ENCODE measurements at regions not wholly inside any gene's neighbourhood (a gene's known extent, or its start where the extent isn't known, plus 50 kb on each side); places are given as distances from the start of the nearest gene placed in this dataset.
"Not testable (repeated sequence)": the region's sequence is repeated elsewhere in the genome, so short reads cannot be mapped to it uniquely, and the experiment has no call there.

DNA sequence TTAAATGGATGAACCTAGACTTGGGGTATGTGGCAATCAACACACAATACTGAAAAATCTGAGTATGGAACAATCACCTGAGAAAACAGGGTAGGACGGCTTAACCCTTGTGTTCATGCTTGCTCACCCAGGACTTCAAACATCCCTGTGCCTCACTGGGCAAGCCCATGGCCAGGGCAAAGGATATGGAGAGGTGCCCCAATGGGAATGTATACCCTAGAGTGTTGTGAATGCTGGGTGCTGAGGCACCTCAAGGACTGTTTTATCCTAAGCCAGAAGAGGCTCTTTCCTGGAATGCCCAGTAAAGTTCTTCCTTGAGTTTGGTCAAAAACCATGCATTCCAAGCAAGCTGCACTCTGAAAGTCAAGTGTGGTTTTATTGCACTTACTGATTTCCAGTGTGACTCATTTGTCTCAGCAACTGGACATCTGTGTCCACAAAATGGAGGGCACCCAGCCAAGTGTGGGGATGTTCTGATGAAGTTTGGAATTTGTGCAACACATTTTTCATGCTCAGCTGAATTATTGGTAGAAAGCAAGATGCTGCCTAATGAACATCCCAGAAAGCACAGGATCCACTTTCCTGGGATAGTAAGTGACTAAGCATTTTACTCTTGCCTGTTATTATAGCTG, 531.3 kb downstream of the RFC3 start:
- no peak for DNase-seq (ENCODE audit: low read depth in 2 of 3, low spot score in 2 of 3)

DNA sequence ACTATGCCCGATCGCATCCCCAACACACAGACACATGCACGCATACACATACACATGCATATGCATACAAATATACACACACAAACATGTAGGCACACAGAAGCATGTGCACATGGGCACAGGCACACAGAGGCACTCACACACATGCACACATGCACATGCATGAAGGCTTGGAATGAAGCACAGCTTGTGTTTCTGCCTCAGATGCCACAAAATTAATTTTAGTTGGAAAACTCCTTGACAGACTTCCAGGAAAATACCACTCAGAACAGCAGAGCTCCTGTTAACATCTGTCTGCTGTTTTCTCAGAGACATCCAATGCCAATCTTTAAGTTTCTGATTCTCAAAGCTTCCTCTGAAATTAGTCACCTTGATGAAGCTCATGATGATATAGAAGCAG, 532.7 kb downstream of the RFC3 start:
- DNase-seq (ENCODE audit: low read depth in 2 of 3, low spot score in 2 of 3) = no peak

DNA sequence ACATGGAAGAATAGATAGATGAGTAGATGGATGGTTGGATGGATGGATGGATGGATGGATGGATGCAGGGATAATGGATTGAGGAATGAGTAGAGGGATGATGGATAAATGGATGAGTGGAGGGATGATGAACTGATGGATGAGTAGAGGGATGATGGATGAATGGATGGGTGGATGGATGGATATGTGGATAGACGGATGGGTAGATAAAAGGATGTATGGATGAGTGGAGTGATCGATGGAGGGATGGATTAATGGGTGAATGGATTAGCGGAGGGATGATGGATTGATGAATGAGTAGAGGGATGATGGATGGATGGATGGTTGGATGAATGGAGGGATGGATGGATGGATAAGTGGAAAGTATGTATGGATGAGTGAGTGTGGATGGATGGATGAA, 533.2 kb downstream of the RFC3 start:
- no peak for DNase-seq (ENCODE audit: low read depth in 2 of 3, low spot score in 2 of 3)

- no peak for DNase-seq (ENCODE audit: low read depth in 2 of 3, low spot score in 2 of 3)
These were observed 535.0 kb downstream of the RFC3 start for GRCh38 chr13:34352958-34353357.

DNA sequence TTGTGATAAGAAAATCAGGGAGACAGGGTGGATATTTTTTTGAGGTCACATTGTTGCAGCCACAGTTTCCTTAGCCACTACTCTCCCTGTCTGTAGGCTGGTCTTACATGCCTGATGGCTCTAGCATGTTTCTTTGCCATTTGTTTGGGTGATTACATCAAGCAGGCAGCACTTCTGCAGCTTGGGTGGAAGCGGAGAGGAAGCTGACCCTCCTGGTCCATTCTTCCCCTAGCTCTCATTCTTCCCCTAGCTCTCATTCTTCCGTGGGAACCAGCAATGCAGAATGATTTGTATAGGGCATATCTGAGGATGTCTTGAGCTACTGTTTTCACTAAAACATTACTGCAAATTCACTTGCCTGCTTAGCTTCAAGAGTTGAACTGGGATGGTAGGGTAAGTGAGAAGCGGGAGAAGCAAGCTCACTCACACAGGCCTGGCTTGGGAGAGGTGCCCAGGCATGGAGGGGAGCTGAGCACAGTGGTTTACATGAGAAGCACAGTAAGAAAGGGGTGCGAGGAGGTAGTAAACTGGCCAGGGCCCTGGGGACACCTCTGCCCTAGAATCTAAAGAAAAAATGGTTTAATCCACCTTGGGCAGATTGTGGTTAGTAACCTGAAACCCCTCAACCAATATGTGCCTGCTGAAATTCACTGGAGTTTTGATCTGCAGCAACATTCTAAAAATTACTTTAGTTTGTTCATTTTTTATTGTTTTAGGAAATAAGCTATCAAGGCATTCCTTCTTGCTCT, 538.9 kb downstream of the RFC3 start:
- DNase-seq (ENCODE audit: low read depth in 2 of 3, low spot score in 2 of 3) = no peak

DNA sequence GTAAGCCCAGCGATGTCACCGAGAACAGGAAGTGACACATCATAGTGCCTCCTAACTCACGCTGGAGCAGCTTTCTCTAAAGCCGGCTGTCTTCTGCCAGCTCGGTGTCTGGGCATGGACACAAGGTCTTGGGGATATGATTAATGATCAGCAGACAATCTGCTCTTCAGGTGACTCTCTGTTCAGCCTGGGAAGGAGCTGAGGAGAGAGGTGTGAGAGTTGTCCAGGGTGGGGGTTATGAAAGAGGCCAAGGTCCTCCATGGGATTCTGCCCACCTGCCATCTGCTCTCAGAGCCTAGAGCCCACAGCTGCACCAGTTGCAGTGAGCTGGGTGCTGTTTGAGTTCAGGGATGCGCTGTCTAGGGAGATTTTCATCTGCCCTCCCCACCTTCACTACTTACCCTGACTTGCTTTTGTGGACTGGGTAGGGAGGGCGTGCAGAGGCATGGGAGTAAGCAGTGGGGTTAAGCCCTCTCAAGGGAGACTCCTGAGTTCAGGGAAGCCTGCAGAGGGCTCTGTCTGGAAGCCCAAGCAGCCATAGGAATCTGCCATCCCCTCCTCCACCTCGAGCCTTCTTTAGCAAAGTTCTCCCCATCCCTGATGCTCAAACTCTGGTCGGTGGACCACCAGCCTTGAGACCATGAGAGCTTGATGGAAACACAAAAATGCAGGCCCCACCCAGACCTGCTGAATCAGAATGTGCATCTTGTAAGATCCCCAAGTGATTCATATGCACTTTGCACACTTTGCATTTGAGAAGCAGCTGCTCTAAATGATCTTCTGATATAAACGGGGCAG, 539.7 kb downstream of the RFC3 start:
- DNase-seq (ENCODE audit: low read depth in 2 of 3, low spot score in 2 of 3) = no peak

- no peak for DNase-seq (ENCODE audit: low read depth in 2 of 3, low spot score in 2 of 3)
These were observed 541.0 kb downstream of the RFC3 start for GRCh38 chr13:34358811-34359513.

GRCh38 chr13:34360702-34361101, 542.8 kb downstream of the RFC3 start:
- DNase-seq (ENCODE audit: low read depth in 2 of 3, low spot score in 2 of 3) = no peak

DNA sequence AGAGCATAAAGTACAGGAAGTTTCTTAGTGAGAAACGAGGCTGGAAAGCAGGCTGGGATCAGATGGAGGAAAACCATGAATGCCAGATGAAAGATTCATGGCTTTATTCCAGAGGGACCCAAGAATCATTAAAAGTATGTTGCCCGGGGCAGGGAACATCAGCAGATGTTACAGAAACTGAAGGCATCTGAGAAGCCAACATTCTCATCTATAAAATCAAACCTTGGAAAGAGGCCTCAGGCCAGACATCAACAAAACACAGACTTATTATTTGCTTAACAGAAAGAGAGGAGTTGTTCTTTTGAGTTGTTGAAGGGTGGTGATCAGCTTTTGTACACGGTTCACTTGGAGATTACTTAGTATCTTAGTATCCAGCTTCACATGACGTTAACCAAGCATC, 543.6 kb downstream of the RFC3 start:
- no peak for DNase-seq (ENCODE audit: low read depth in 2 of 3, low spot score in 2 of 3)

DNA sequence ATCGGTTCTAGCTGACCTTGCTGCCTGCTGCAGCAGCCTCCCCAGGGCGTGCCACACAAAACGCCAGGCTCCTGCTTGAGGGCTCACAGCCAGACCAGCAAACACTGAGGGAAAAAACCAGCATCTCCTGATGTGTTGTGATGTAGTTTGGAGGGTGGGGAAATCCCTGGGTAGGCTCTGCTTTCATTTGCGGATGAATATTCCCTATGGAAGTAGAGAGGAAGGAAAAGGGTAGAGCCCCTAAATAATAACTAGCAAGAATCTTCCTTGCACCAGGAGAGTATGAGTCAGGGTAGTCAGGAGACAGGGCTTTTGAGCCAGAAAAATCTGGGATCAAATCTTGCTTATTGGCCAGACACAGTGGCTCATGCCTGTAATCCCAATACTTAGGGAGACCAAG, 545.3 kb downstream of the RFC3 start:
- no peak for DNase-seq (ENCODE audit: low read depth in 2 of 3, low spot score in 2 of 3)

- no peak for DNase-seq (ENCODE audit: low read depth in 2 of 3, low spot score in 2 of 3)
These were observed 546.7 kb downstream of the RFC3 start for GRCh38 chr13:34364633-34365032.

- DNase-seq (ENCODE audit: low read depth in 2 of 3, low spot score in 2 of 3) = no peak
These were observed 552.0 kb downstream of the RFC3 start for GRCh38 chr13:34369931-34370330.

GRCh38 chr13:34371108-34371507, 553.2 kb downstream of the RFC3 start:
- DNase-seq (ENCODE audit: low read depth in 2 of 3, low spot score in 2 of 3) = no peak

- no peak for DNase-seq (ENCODE audit: low read depth in 2 of 3, low spot score in 2 of 3)
These were observed 553.9 kb downstream of the RFC3 start for GRCh38 chr13:34371645-34372395.

GRCh38 chr13:34372581-34372980, 554.6 kb downstream of the RFC3 start:
- no peak for DNase-seq (ENCODE audit: low read depth in 2 of 3, low spot score in 2 of 3)

DNA sequence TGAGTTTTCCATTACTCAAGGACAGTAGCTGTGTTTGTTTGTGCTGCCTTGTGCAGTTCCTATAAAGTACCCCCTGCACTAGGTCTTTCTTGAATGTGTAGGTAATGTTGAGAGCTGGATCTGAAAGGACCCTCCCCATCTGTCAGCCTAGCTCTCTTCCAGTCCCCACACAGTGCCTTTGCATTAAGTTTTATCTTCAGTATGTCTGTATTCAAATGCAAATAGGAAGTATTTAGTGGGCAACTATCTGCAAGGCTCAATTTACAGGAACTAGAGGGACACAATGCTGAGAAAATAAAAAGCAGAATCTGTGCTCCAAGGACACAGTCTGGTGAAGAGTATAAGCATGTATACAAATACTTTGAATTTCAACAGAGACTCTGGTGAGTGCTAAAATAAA, 558.5 kb downstream of the RFC3 start:
- DNase-seq (ENCODE audit: low read depth in 2 of 3, low spot score in 2 of 3) = no peak

GRCh38 chr13:34381228-34381627, 560.8 kb upstream of the NBEA start:
- no peak for DNase-seq (ENCODE audit: low read depth in 2 of 3, low spot score in 2 of 3)

DNA sequence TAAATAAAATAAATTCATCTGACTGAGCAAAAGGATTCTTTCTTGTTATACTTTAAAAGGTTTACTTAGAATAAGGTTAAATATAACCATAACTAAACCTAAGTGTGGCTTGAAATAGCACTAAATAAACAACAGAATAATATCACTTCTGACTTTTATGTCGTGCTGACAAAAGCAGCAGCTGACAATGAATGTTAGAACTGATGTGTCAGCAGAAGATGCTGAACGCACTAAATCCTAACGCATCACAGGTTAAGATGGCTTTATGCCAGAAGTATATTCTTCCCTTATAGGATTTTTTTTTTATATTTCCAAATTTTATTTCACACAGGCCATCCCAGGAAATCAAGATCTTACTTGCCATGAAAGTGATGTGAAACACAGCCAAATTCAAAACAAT, 558.3 kb upstream of the NBEA start:
- DNase-seq (ENCODE audit: low read depth in 2 of 3, low spot score in 2 of 3) = no peak

DNA sequence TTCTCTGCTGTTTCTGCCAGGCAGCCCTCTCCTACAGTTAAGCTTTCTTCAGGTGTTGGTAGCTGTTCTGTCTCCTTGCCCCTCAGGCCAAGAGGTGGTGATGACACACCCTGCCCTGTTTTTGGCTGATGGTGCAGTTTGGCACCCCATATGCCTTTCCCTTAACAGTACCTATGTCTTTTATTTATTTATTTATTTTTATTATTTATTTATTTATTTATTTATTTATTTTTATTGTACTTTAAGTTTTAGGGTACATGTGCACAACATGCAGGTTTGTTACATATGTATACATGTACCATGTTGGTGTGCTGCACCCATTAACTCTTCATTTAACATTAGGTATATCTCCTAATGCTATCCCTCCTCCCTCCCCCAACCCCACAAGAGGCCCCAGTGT, 555.8 kb upstream of the NBEA start:
- DNase-seq (ENCODE audit: low read depth in 2 of 3, low spot score in 2 of 3) = not testable (repeated sequence)

DNA sequence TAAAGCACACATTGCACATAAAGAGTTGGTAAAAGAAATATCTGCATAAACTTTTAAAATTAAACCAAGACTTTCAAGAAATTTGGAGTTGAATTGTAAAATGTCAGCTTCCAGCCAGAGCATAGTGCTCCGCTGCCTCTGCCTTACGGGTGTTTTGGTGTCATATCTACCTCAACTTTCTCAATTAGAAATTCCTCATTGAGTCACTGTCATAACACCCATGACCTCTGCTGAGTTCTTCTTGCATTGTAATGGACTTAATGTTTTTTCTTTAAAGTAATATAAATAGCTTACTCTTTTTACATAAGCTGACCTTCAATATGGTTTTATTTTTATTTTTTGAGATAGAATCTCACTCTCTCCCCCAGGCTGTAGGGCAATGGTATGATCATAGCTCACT, 551.0 kb upstream of the NBEA start:
- no peak for DNase-seq (ENCODE audit: low read depth in 2 of 3, low spot score in 2 of 3)

DNA sequence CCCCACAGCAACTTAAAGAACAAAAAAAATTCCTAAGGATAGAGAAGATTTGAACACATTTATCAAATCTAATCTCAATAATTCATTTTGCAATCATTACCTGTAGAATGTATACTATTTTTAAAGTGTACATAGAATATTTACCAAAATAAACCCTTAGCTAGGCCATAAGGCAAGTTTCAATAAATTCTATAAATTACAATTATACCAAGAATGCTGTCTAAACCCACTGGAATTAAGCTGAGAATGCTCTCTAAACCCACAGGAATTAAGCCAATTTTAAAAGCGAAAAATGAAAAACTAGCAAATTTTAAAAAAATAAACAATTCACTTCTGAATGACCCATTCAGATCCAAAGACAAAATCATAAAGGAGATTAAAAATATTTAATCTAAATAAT, 540.4 kb upstream of the NBEA start:
- DNase-seq (ENCODE audit: low read depth in 2 of 3, low spot score in 2 of 3) = no peak

All from activated CD8-positive, alpha-beta memory T cell treated with anti-CD3 and anti-CD28 coated beads for 48 hours (primary cell).